Astrocyte of the cerebellum (primary cell): ENCODE measurements at regions not wholly inside any gene's neighbourhood (a gene's known extent, or its start where the extent isn't known, plus 50 kb on each side); places are given as distances from the start of the nearest gene placed in this dataset.

Source experiments
- DNase-seq: peaks from one replicate; pipeline ENCODE4 v3.0.0-alpha.2; 2011; ENCODE audit warnings: low read depth
- H3K4me3 ChIP-seq: 2 replicates; pipeline ENCODE4 v1.5.1; 2011; ENCODE audit warnings: mild to moderate bottlenecking, low read depth, low read length, moderate library complexity
- in situ Hi-C: cut with HindIII; loops from 2 replicates; pipeline ENCODE4 v1.10.0; 2017; ENCODE audit warnings: low sequenced_read_pairs
- TF ChIP-seq, protein P1 (sequence below): IDR thresholded peaks from 2 replicates; pipeline ENCODE4 v1.5.1; 2012; ENCODE audit warnings: low read length, low read depth, moderate library complexity, mild to moderate bottlenecking; ENCODE audit errors: missing control alignments

DNA sequence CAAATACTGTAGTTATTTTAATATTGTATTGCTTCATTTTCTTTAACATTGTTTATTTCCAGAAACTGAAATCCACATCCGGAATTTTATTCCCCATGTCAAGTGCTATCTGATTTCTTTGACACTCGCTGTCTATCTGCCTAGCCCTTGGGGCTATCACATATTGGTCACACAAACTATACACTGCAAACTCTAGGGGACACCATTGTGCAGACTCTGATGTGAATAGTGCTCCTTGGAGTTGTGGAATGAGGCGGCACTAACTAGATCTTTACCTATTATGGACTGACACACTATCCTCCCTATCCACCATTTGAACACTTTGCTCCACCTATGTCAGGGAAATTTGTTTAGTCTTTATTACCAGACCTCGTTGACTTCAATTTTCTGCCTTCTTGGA is 534.5 kb downstream of the GLUD2 start:
- H3K4me3 ChIP-seq, result no peak overlapping the region
- DNase-seq, result no peak
- TF ChIP-seq, protein P1, sequence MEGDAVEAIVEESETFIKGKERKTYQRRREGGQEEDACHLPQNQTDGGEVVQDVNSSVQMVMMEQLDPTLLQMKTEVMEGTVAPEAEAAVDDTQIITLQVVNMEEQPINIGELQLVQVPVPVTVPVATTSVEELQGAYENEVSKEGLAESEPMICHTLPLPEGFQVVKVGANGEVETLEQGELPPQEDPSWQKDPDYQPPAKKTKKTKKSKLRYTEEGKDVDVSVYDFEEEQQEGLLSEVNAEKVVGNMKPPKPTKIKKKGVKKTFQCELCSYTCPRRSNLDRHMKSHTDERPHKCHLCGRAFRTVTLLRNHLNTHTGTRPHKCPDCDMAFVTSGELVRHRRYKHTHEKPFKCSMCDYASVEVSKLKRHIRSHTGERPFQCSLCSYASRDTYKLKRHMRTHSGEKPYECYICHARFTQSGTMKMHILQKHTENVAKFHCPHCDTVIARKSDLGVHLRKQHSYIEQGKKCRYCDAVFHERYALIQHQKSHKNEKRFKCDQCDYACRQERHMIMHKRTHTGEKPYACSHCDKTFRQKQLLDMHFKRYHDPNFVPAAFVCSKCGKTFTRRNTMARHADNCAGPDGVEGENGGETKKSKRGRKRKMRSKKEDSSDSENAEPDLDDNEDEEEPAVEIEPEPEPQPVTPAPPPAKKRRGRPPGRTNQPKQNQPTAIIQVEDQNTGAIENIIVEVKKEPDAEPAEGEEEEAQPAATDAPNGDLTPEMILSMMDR, result no peak
- in situ Hi-C loops, result no loop called here

DNA sequence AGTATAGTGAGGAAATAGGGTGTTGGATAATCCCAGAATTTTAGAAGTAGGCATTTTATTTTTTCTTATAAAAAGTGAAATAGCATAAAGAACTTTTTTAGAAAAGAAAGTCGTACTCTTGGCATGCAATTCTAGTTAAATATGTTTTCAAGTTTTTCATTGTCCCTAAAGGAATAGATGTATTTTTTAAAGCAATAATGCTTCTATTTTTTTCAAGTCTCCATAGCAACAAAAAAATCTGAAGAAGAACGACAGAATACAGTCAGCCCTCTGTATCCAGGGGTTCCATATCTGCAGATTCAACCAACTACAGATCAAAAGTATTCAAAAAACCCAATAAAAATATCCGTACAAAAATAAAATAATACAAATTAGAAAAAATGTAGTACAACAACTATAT is 538.2 kb downstream of the GLUD2 start:
- DNase-seq, result no peak
- in situ Hi-C loops, result no loop called here
- TF ChIP-seq, protein P1, result no peak
- H3K4me3 ChIP-seq, result no peak overlapping the region

DNA sequence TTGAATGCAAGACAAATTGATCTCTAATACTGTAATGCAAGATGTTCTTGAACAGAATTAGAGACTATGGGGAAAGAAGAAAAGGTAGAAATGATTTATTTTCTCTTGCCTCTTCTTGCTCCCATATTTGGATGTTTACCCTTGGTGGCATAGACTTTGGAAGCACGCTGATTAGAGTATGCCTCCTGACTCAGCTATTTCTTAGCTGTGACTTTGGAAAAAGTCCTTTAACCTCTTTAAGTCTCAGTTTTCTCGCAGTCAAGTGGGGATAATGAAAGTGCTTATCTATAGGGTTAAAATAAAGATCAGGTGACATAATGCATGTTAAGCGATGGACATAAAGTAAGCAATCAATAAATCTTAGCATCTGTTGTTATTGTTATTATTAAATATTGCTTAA is 545.5 kb downstream of the GLUD2 start:
- no peak overlapping the region for H3K4me3 ChIP-seq
- TF ChIP-seq, protein P1, result no peak
- in situ Hi-C loops, result no loop called here
- no peak for DNase-seq

DNA sequence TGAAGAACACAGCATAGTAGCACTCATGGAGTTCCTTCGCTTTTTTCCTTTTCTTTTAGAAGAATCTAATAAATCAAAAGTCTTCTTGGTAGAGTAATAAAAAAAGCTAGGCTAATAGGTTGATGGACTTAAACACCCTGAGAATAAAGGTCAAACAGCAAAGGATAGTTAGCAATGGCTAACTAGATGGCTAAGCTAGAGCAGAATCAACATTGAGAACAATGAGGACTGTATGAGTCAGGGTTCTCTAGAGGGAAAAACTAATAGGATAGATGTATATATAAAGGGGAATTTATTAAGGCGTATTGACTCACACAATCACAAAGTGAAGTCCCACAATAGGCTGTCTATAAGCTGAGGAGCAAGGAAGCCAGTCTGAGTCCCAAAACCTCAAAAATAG is 550.9 kb downstream of the GLUD2 start:
- in situ Hi-C loops, result no loop called here
- no peak for DNase-seq
- no peak overlapping the region for H3K4me3 ChIP-seq
- TF ChIP-seq, protein P1, result no peak

DNA sequence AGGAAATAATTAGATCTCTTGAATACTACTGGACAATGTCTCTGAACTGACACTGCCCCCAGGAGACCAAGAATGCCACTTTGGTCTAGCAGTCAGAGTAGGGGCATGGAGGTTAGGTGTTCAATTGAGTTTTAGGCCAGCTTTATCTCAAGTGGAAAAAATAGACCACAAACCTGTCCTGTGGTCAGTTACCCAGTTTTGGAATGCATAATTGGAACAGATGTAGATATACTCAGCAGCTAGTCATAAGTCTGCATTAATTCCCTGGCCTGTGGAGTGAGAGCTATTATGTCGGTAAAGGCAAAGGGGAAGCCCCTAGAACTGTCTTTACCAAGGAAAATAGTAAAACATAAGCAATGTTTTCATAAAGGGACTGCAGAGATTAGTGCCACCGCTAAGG is 587.7 kb downstream of the GLUD2 start:
- H3K4me3 ChIP-seq, result no peak overlapping the region
- in situ Hi-C loops, result no loop called here
- DNase-seq, result peak; percentile 20
- TF ChIP-seq, protein P1, result no peak

DNA sequence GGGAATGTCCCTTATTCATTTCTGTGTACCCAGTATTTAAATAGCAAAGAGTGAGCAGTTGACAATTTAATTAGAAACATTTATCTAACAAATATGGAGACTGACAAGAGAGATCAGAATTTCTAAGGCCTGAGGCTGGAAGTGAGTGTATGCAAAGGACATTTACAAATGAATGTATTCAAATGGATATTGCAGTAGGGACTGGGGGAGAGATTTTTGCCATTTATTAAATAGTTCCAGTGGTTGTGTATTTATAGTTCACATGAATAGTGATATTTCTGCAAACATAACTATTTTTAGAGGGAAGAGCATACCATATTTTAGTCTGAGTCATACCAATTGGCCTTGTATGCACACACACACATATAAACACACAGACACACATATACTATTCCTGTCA is 592.4 kb downstream of the GLUD2 start:
- DNase-seq, result no peak
- TF ChIP-seq, protein P1, result no peak
- no peak overlapping the region for H3K4me3 ChIP-seq
- in situ Hi-C loops, result no loop called here

DNA sequence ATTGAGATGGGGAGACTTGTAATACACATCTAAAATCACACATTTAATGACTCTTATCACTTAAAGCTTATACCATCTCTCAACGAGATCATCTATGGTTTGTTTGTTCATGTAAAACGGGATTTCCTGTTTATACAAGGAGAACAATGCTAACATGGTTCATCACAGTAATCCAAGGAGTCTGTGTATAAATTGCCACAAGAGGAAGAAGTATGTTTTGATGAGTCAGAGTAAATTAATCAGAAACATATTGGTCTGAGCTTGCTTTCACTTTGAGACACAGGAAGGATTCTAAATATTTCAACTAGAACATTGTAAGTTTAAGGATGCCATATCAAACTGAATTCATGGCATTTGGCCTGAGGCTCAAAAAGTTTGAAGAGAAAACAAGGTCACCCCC is 594.1 kb downstream of the GLUD2 start:
- in situ Hi-C loops, result no loop called here
- TF ChIP-seq, protein P1, result no peak
- peak; percentile 38 for DNase-seq
- H3K4me3 ChIP-seq, result no peak overlapping the region
